CD14-positive monocyte (primary cell): ENCODE measurements at regions not wholly inside any gene's neighbourhood (a gene's known extent, or its start where the extent isn't known, plus 50 kb on each side); places are given as distances from the start of the nearest gene placed in this dataset.

Experiments used
- DNase-seq, 3 donors: peaks; one replicate each; pipeline ENCODE4 v3.0.0-alpha.2; 2011 to 2022
- H2AFZ ChIP-seq: 2 replicates; pipeline ENCODE4 v1.6.0; 2012; ENCODE audit warnings: mild to moderate bottlenecking, low read depth, low read length, inconsistent platforms; ENCODE audit not compliant: insufficient read depth, poor library complexity, severe bottlenecking
- H3K27ac ChIP-seq, 2 donors: 1 replicate in 1 of 2; 2 replicates in 1 of 2; pipeline ENCODE4 v1.5.1; 2012 to 2013; ENCODE audit warnings: low read length in 2 of 2, control low read depth in 1 of 2, inconsistent platforms in 1 of 2, low read depth in 1 of 2, mild to moderate bottlenecking in 1 of 2
- H3K27me3 ChIP-seq, 2 donors: one replicate each; pipeline versions ENCODE4 v1.6.0 to v1.6.1; 2011 to 2013; ENCODE audit warnings: low read length in 2 of 2; ENCODE audit not compliant: control insufficient read depth in 2 of 2, insufficient read depth in 2 of 2
- H3K36me3 ChIP-seq, 2 donors: replicated peaks in 1 of 2; 1 replicate in 1 of 2; 2 replicates in 1 of 2; pipeline versions ENCODE4 v1.5.1 to v1.6.1; 2012 to 2013; ENCODE audit warnings: low read length in 2 of 2, control low read depth in 1 of 2, inconsistent platforms in 1 of 2, mild to moderate bottlenecking in 1 of 2; ENCODE audit not compliant: insufficient read depth in 2 of 2, control insufficient read depth in 1 of 2
- H3K4me1 ChIP-seq, 2 donors: 1 replicate in 1 of 2; 2 replicates in 1 of 2; pipeline versions ENCODE4 v1.5.1 to v1.6.1; 2012 to 2013; ENCODE audit warnings: low read length in 2 of 2, control low read depth in 1 of 2, inconsistent platforms in 1 of 2, mild to moderate bottlenecking in 1 of 2, moderate library complexity in 1 of 2; ENCODE audit not compliant: insufficient read depth in 2 of 2, control insufficient read depth in 1 of 2
- H3K4me2 ChIP-seq: replicated peaks from 2 replicates; pipeline ENCODE3; 2012; ENCODE audit warnings: low read length, moderate library complexity, mild to moderate bottlenecking; ENCODE audit not compliant: poor library complexity, severe bottlenecking; ENCODE audit errors: extremely low read depth
- H3K4me3 ChIP-seq, 3 experiments: fragments of 200-600 bp in 1 of 3; sonication (generic) in 1 of 3; replicated peaks in 1 of 3; 1 replicate in 2 of 3; 2 replicates in 1 of 3; pipeline ENCODE4 v1.5.1; 2011 to 2013; ENCODE audit warnings: low read length in 3 of 3, mild to moderate bottlenecking in 3 of 3, control low read depth in 2 of 3, low read depth in 2 of 3, inconsistent platforms in 1 of 3, moderate library complexity in 1 of 3
- H3K79me2 ChIP-seq: 2 replicates; pipeline ENCODE4 v1.6.0; 2012; ENCODE audit warnings: mild to moderate bottlenecking, control low read depth, inconsistent platforms, low read length, moderate library complexity; ENCODE audit not compliant: insufficient read depth
- H3K9ac ChIP-seq: 2 replicates; pipeline ENCODE4 v1.6.0; 2017; ENCODE audit warnings: low read length, mild to moderate bottlenecking; ENCODE audit not compliant: insufficient read depth, poor library complexity, severe bottlenecking
- H3K9me3 ChIP-seq, 2 donors: replicated peaks in 1 of 2; 1 replicate in 1 of 2; 2 replicates in 1 of 2; pipeline versions ENCODE4 v1.5.1 to v1.6.1; 2012 to 2013; ENCODE audit warnings: low read length in 2 of 2, control low read depth in 1 of 2; ENCODE audit not compliant: control insufficient read depth in 1 of 2, insufficient read depth in 1 of 2
- H4K20me1 ChIP-seq: 2 replicates; pipeline ENCODE4 v1.6.0; 2012; ENCODE audit warnings: mild to moderate bottlenecking, low read length, control low read depth, moderate library complexity; ENCODE audit not compliant: insufficient read depth
- H3K27ac Mint-ChIP-seq, 7 donors: one replicate each; pipeline ENCODE4 v1.8.0; 2020; ENCODE audit warnings: mild to moderate bottlenecking in 7 of 7, mixed read lengths in 7 of 7, moderate library complexity in 6 of 7, inconsistent platforms in 2 of 7
- H3K27me3 Mint-ChIP-seq, 3 donors: one replicate each; pipeline ENCODE4 v1.8.0; 2021 to 2022; ENCODE audit warnings: low read depth in 3 of 3, mild to moderate bottlenecking in 3 of 3, mixed read lengths in 3 of 3, moderate library complexity in 3 of 3, inconsistent platforms in 1 of 3
- H3K36me3 Mint-ChIP-seq, 2 donors: one replicate each; pipeline ENCODE4 v1.8.0; 2020; ENCODE audit warnings: mixed read lengths in 2 of 2, inconsistent platforms in 1 of 2, mild to moderate bottlenecking in 1 of 2
- H3K4me1 Mint-ChIP-seq: one replicate; pipeline ENCODE4 v1.8.0; 2020; ENCODE audit warnings: mild to moderate bottlenecking, mixed read lengths
- H3K4me3 Mint-ChIP-seq, 2 donors: one replicate each; pipeline ENCODE4 v1.8.0; 2020; ENCODE audit warnings: mild to moderate bottlenecking in 2 of 2, mixed read lengths in 2 of 2, moderate library complexity in 1 of 2
- H3K9me3 Mint-ChIP-seq, 7 donors: one replicate each; pipeline ENCODE4 v1.8.0; 2020 to 2022; ENCODE audit warnings: mixed read lengths in 7 of 7, mild to moderate bottlenecking in 6 of 7, moderate library complexity in 6 of 7, inconsistent platforms in 2 of 7
- WGBS: methylation state at CpG from one replicate; pipeline ENCODE4 v1.1.5; 2013; ENCODE audit warnings: missing lambda C conversion rate; ENCODE audit not compliant: insufficient coverage; 5-methylcytosine and 5-hydroxymethylcytosine counted together
- intact Hi-C, 2 donors: fragments of 100-400 bp; cut with micrococcal nuclease; formaldehyde crosslinking; loops; one replicate each; pipeline versions ENCODE4 v1.15.0 to v1.15.1; 2023
- TF ChIP-seq, protein P1 (sequence below): fragments of 200-600 bp; IDR thresholded peaks from one replicate; pipeline ENCODE4 v1.8.0; 2022; ENCODE audit warnings: antibody characterized with exemption, mild to moderate bottlenecking

GRCh38 chr17:70011750-70012149, 63.3 kb upstream of the KCNJ16 start:
- Histone ChIP-seq H3K36me3 (no peaks in the 10 kb centered on the region), H4K20me1 (no peaks in the 10 kb centered on the region), H3K27ac (no peak overlapping the region), H3K4me2 (no peak overlapping the region), H2AFZ (no peak overlapping the region), H3K9me3 (no peaks in the 10 kb centered on the region), H3K9ac (no peak overlapping the region), H3K79me2 (no peaks in the 10 kb centered on the region), H3K4me3 (no peak overlapping the region), H3K4me1 (no peaks in the 10 kb centered on the region), H3K27me3 (no peaks in the 10 kb centered on the region)
- intact Hi-C loops, result no loop called here
- no peak for DNase-seq
- Mint-ChIP-seq H3K36me3 (no peaks in the 10 kb centered on the region), H3K27me3 (peaks cover 0 to 3% (median 0%) of the 10 kb centered on the region in 3 donors), H3K4me1 (no peaks in the 10 kb centered on the region), H3K4me3 (no peak overlapping the region), H3K9me3 (peaks cover 0 to 5% (median 2%) of the 10 kb centered on the region in 7 donors), H3K27ac (no peak overlapping the region)
- TF ChIP-seq, protein P1, sequence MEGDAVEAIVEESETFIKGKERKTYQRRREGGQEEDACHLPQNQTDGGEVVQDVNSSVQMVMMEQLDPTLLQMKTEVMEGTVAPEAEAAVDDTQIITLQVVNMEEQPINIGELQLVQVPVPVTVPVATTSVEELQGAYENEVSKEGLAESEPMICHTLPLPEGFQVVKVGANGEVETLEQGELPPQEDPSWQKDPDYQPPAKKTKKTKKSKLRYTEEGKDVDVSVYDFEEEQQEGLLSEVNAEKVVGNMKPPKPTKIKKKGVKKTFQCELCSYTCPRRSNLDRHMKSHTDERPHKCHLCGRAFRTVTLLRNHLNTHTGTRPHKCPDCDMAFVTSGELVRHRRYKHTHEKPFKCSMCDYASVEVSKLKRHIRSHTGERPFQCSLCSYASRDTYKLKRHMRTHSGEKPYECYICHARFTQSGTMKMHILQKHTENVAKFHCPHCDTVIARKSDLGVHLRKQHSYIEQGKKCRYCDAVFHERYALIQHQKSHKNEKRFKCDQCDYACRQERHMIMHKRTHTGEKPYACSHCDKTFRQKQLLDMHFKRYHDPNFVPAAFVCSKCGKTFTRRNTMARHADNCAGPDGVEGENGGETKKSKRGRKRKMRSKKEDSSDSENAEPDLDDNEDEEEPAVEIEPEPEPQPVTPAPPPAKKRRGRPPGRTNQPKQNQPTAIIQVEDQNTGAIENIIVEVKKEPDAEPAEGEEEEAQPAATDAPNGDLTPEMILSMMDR, result no peak
- WGBS, result no CpG with 5 or more reads among the region's 1 CpG

DNA sequence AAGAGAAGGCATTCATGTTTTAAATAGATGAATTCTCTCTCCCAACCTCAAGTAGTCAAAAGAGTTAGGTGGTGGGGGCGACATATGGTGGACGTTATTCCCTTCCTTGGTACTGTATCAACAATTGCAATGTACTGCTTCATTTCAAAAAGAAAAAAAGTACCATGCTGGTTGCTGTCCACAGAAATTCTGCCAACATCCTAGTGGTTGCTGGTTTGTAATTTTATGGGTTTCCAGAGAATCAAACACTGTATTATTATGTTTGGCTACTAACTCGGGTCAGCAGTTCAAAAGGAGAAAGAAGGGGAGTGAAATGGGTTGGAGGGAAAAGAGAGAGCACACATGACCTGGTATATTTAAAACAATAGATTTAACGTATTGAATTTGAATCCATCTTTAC, 61.1 kb upstream of the KCNJ16 start:
- Histone ChIP-seq H3K9me3 (no peaks in the 10 kb centered on the region), H2AFZ (no peak overlapping the region), H3K4me2 (no peak overlapping the region), H3K27ac (no peak overlapping the region), H3K9ac (no peak overlapping the region), H3K27me3 (no peaks in the 10 kb centered on the region), H3K4me1 (no peaks in the 10 kb centered on the region), H4K20me1 (no peaks in the 10 kb centered on the region), H3K36me3 (no peaks in the 10 kb centered on the region), H3K79me2 (no peaks in the 10 kb centered on the region), H3K4me3 (no peak overlapping the region)
- H3K36me3 Mint-ChIP-seq, result no peaks in the 10 kb centered on the region
- TF ChIP-seq, protein P1, result no peak
- H3K4me1 Mint-ChIP-seq, result no peaks in the 10 kb centered on the region
- intact Hi-C loops, result no loop called here
- peaks cover 0 to 3% (median 0%) of the 10 kb centered on the region in 3 donors for H3K27me3 Mint-ChIP-seq
- no peak overlapping the region for H3K27ac Mint-ChIP-seq
- no CpG with 5 or more reads among the region's 4 CpGs for WGBS
- DNase-seq, result no peak
- no peak overlapping the region for H3K4me3 Mint-ChIP-seq
- peaks cover 0 to 5% (median 0%) of the 10 kb centered on the region in 7 donors for H3K9me3 Mint-ChIP-seq
